KMS-11 (cell line): ENCODE measurements at regions not wholly inside any gene's neighbourhood (a gene's known extent, or its start where the extent isn't known, plus 50 kb on each side); places are given as distances from the start of the nearest gene placed in this dataset.

ENCODE experiments used
- H2AFZ ChIP-seq: fragments of 200-600 bp; sonication (generic); 2 replicates; pipeline ENCODE4 v1.6.1; 2016; ENCODE audit warnings: antibody characterized with exemption, mixed run types, low read depth
- H3K27ac ChIP-seq: fragments of 200-600 bp; sonication (generic); 2 replicates; pipeline ENCODE4 v1.6.1; 2016; ENCODE audit warnings: mild to moderate bottlenecking, mixed run types
- H3K27me3 ChIP-seq: fragments of 200-600 bp; sonication (generic); 2 replicates; pipeline ENCODE4 v1.6.1; 2017; ENCODE audit warnings: mild to moderate bottlenecking, low read depth, mixed run types, moderate library complexity; ENCODE audit not compliant: insufficient read depth
- H3K36me3 ChIP-seq: fragments of 200-600 bp; sonication (generic); 2 replicates; pipeline ENCODE4 v1.6.1; 2017; ENCODE audit warnings: mild to moderate bottlenecking, mixed run types; ENCODE audit not compliant: insufficient read depth
- H3K4me1 ChIP-seq: fragments of 200-600 bp; sonication (generic); 2 replicates; pipeline ENCODE4 v1.6.1; 2016; ENCODE audit warnings: mild to moderate bottlenecking, low read depth, mixed run types; ENCODE audit not compliant: poor library complexity, severe bottlenecking
- H3K4me2 ChIP-seq: fragments of 200-600 bp; sonication (generic); 2 replicates; pipeline ENCODE4 v1.7.0; 2016; ENCODE audit warnings: mild to moderate bottlenecking, mixed run types
- H3K4me3 ChIP-seq: fragments of 200-600 bp; sonication (generic); IDR thresholded peaks from 2 replicates; pipeline ENCODE4 v1.6.1; 2017; ENCODE audit warnings: low read depth, low read length, mixed read lengths; ENCODE audit not compliant: insufficient read depth
- H3K79me2 ChIP-seq: fragments of 200-600 bp; sonication (generic); 2 replicates; pipeline ENCODE4 v1.6.1; 2016; ENCODE audit warnings: low read depth, mixed run types; ENCODE audit not compliant: insufficient read depth
- H3K9ac ChIP-seq: fragments of 200-600 bp; sonication (generic); 2 replicates; pipeline ENCODE4 v1.6.1; 2016; ENCODE audit warnings: mild to moderate bottlenecking, mixed run types
- H4K20me1 ChIP-seq: fragments of 200-600 bp; sonication (generic); 2 replicates; pipeline ENCODE4 v1.6.1; 2016; ENCODE audit warnings: mild to moderate bottlenecking, mixed run types; ENCODE audit not compliant: insufficient read depth
- CTCF ChIP-seq: fragments of 200-600 bp; sonication (generic); conservative IDR thresholded peaks from 2 replicates; pipeline ENCODE4 v1.6.1; 2017; ENCODE audit warnings: low read depth, mild to moderate bottlenecking, antibody characterized with exemption, low read length, moderate library complexity, mixed read lengths

- Histone ChIP-seq H3K4me2 (no peak overlapping the region), H3K27me3 (no peaks in the 10 kb centered on the region), H3K4me3 (no peak overlapping the region), H2AFZ (no peak overlapping the region), H3K79me2 (no peaks in the 10 kb centered on the region), H4K20me1 (no peaks in the 10 kb centered on the region), H3K36me3 (no peaks in the 10 kb centered on the region), H3K27ac (no peak overlapping the region), H3K4me1 (no peaks in the 10 kb centered on the region), H3K9ac (no peak overlapping the region)
- TF ChIP-seq CTCF: no peak
Measured at GRCh38 chr15:39345176-39345575, 235.7 kb upstream of the THBS1 start.

GRCh38 chr15:39347453-39347852 is 233.4 kb upstream of the THBS1 start:
- Histone ChIP-seq H3K27ac (no peak overlapping the region), H3K27me3 (no peaks in the 10 kb centered on the region), H3K4me3 (no peak overlapping the region), H2AFZ (no peak overlapping the region), H3K79me2 (no peaks in the 10 kb centered on the region), H3K4me2 (no peak overlapping the region), H3K4me1 (no peaks in the 10 kb centered on the region), H3K36me3 (no peaks in the 10 kb centered on the region), H4K20me1 (no peaks in the 10 kb centered on the region), H3K9ac (no peak overlapping the region)
- no peak for TF ChIP-seq CTCF

GRCh38 chr15:39350785-39351184 is 230.1 kb upstream of the THBS1 start:
- Histone ChIP-seq H3K79me2 (no peaks in the 10 kb centered on the region), H3K4me3 (no peak overlapping the region), H3K4me1 (no peaks in the 10 kb centered on the region), H3K36me3 (no peaks in the 10 kb centered on the region), H3K9ac (no peak overlapping the region), H3K27ac (no peak overlapping the region), H4K20me1 (no peaks in the 10 kb centered on the region), H3K4me2 (no peak overlapping the region), H3K27me3 (no peaks in the 10 kb centered on the region), H2AFZ (no peak overlapping the region)
- no peak for TF ChIP-seq CTCF

DNA sequence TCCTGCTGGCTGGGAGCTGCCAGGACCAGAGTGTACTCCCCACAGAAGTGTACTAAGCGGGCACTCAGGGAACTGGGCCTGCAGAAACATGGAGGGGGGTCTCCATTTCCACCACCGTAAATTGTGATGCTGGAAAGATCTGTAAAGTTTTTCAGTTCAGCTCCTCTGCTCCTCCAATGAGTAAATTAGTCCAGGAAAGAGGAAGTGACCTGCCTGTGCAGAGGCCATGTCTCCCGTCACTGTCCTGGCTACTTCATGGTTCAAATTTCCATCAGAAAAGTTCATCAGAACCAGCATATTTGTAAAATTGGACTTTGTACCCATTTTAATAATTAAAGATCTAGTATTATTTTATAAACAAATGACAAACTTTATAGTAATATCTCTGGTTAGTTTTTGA is 226.7 kb upstream of the THBS1 start:
- Histone ChIP-seq H4K20me1 (no peaks in the 10 kb centered on the region), H3K4me3 (no peak overlapping the region), H3K27me3 (no peaks in the 10 kb centered on the region), H3K9ac (no peak overlapping the region), H3K79me2 (no peaks in the 10 kb centered on the region), H3K4me1 (no peaks in the 10 kb centered on the region), H3K4me2 (no peak overlapping the region), H3K36me3 (no peaks in the 10 kb centered on the region), H2AFZ (no peak overlapping the region), H3K27ac (no peak overlapping the region)
- TF ChIP-seq CTCF: no peak
